A673 (cell line): ENCODE measurements at regions not wholly inside any gene's neighbourhood (a gene's known extent, or its start where the extent isn't known, plus 50 kb on each side); places are given as distances from the start of the nearest gene placed in this dataset.

Source experiments
- BruUV-seq: library from RNA; stranded (reverse); fragments of 400-500 nt; replicated peaks from 2 replicates; lab custom pipeline; 2021; lab: Mats Ljungman, UMichigan
- CTCF ChIA-PET: fragments of 300-600 bp; sonication (Branson Sonifier 250); formaldehyde crosslinking; loops from one replicate; lab custom pipeline; 2022; ENCODE audit warnings: antibody characterized with exemption; lab: Charles Lee
- POLR2A ChIA-PET: fragments of 300-600 bp; sonication (Branson Sonifier 250); formaldehyde crosslinking; loops from one replicate; lab custom pipeline; 2022; ENCODE audit warnings: antibody characterized with exemption; ENCODE audit not compliant: low non-redundant PET; lab: Charles Lee
- DNase-seq: peaks from one replicate; pipeline ENCODE4 v3.0.0-alpha.2; 2015; ENCODE audit warnings: low spot score
- H3K27ac ChIP-seq: fragments of 200-600 bp; sonication (generic); 2 replicates; pipeline ENCODE4 v1.5.1; 2016; ENCODE audit warnings: mixed run types, low read depth, mild to moderate bottlenecking, mixed read lengths, antibody characterized with exemption, low read length; ENCODE audit not compliant: poor library complexity, severe bottlenecking
- H3K27me3 ChIP-seq: fragments of 200-600 bp; sonication (generic); replicated peaks from 2 replicates; pipeline ENCODE4 v1.6.1; 2017; ENCODE audit warnings: mixed run types, low read depth, mild to moderate bottlenecking, mixed read lengths, antibody characterized with exemption, low read length; ENCODE audit not compliant: insufficient read depth, poor library complexity
- H3K36me3 ChIP-seq: fragments of 200-600 bp; sonication (generic); 2 replicates; pipeline ENCODE4 v1.6.1; 2016; ENCODE audit warnings: mixed run types, mild to moderate bottlenecking, mixed read lengths, antibody characterized with exemption, low read length; ENCODE audit not compliant: insufficient read depth, poor library complexity, severe bottlenecking
- H3K4me1 ChIP-seq: fragments of 200-600 bp; sonication (generic); 2 replicates; pipeline ENCODE4 v1.6.1; 2017; ENCODE audit warnings: mixed run types, mild to moderate bottlenecking, mixed read lengths, antibody characterized with exemption, low read length; ENCODE audit not compliant: insufficient read depth, poor library complexity, severe bottlenecking
- H3K4me3 ChIP-seq: fragments of 200-600 bp; sonication (generic); 2 replicates; pipeline ENCODE4 v1.5.1; 2016; ENCODE audit warnings: low read depth, mixed run types, mild to moderate bottlenecking, mixed read lengths, low read length; ENCODE audit not compliant: poor library complexity, severe bottlenecking
- H3K9me3 ChIP-seq: fragments of 200-600 bp; sonication (generic); 2 replicates; pipeline ENCODE4 v1.6.1; 2016; ENCODE audit warnings: mixed run types, low read depth, mild to moderate bottlenecking, mixed read lengths, antibody characterized with exemption, low read length; ENCODE audit not compliant: poor library complexity, severe bottlenecking
- CTCF ChIP-seq: fragments of 300-800, 200-600 bp; sonication (generic); conservative IDR thresholded peaks from 2 replicates; pipeline ENCODE4 v1.5.1; 2017; ENCODE audit warnings: low read depth, mild to moderate bottlenecking, antibody characterized with exemption, low read length, moderate library complexity, mixed read lengths
- EZH2 ChIP-seq: fragments of 200-600 bp; sonication (generic); IDR thresholded peaks from 2 replicates; pipeline ENCODE4 v1.6.1; 2017; ENCODE audit warnings: borderline replicate concordance, low read depth, mild to moderate bottlenecking, mixed read lengths, antibody characterized with exemption, low read length; ENCODE audit not compliant: poor library complexity, severe bottlenecking
- intact Hi-C: fragments of 100-400 bp; cut with micrococcal nuclease; formaldehyde crosslinking; loops from one replicate; pipeline ENCODE4 v1.10.0; 2022; ENCODE audit not compliant: unreplicated experiment

GRCh38 chr21:35441868-35442582, 392.9 kb upstream of the RUNX1 start:
- no peak overlapping the region for H3K27ac ChIP-seq
- intact Hi-C loops, result no loop called here

GRCh38 chr21:35438643-35439404, 389.7 kb upstream of the RUNX1 start:
- intact Hi-C loops, result no loop called here
- peaks cover 14% of the 10 kb centered on the region for H3K27me3 ChIP-seq
- DNase-seq, result no peak
- no peak for TF ChIP-seq EZH2
- no peak for TF ChIP-seq CTCF
- H3K4me3 ChIP-seq, result no peak overlapping the region
- H3K4me1 ChIP-seq, result no peaks in the 10 kb centered on the region
- no peak overlapping the region for H3K27ac ChIP-seq
- H3K9me3 ChIP-seq, result no peaks in the 10 kb centered on the region
- CTCF ChIA-PET, result no interaction called here
- no TSS peak for BruUV-seq
- no peaks in the 10 kb centered on the region for H3K36me3 ChIP-seq
- POLR2A ChIA-PET, result no interaction called here

More at GRCh38 chr21:35441868-35442582, 392.9 kb upstream of the RUNX1 start:
- no TSS peak for BruUV-seq
- DNase-seq, result no peak
- Histone ChIP-seq H3K36me3 (no peaks in the 10 kb centered on the region), H3K9me3 (no peaks in the 10 kb centered on the region), H3K4me1 (no peaks in the 10 kb centered on the region), H3K4me3 (no peak overlapping the region), H3K27me3 (peaks cover 18% of the 10 kb centered on the region)
- CTCF ChIA-PET, result no interaction called here
- TF ChIP-seq EZH2 (no peak), CTCF (no peak)
- POLR2A ChIA-PET, result no interaction called here

DNA sequence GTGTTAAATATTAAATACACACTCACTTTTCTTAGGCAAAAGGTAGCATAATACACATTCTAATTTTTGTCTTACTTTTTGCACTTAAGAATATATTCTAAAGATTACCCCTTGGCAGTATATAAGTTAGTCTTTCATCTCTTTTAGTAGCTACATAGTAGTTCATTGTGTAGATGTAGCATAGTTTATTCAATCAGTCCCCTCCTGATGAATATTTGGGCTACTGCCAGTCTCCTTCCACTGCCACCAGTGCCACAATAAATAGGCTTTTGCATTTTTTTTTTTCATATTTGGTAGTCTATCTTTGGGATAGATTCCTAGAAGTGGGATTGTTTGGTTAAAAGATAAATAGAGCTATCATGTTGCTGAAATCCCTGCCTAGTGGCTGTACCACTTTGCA, 388.8 kb upstream of the RUNX1 start:
- no peak for DNase-seq
- Histone ChIP-seq H3K27ac (no peak overlapping the region), H3K36me3 (no peaks in the 10 kb centered on the region), H3K4me3 (no peak overlapping the region), H3K4me1 (no peaks in the 10 kb centered on the region), H3K27me3 (peaks cover 14% of the 10 kb centered on the region), H3K9me3 (no peaks in the 10 kb centered on the region)
- POLR2A ChIA-PET, result interaction anchor here (0.6 kb wide), 1 partner anchor 323 kb away, joined by 4 read pairs; no protein-coding TSS in a partner anchor
- CTCF ChIA-PET, result no interaction called here
- no peak for TF ChIP-seq EZH2
- no peak for TF ChIP-seq CTCF
- intact Hi-C loops, result no loop called here
- BruUV-seq, result no TSS peak
